OCI-LY3 (cell line): ENCODE measurements at regions not wholly inside any gene's neighbourhood (a gene's known extent, or its start where the extent isn't known, plus 50 kb on each side); places are given as distances from the start of the nearest gene placed in this dataset.
A peak's percentile ranks its signal among the peaks of the same experiment; 100 is the strongest.

ENCODE experiments used
- H2AFZ ChIP-seq: fragments of 200-600, 300-600 bp; shearing (Covaris generic); 2 replicates; pipeline ENCODE4 v1.6.0; 2014; ENCODE audit warnings: antibody characterized with exemption, low read depth, low read length
- H3K27ac ChIP-seq: fragments of 200-600, 300-600 bp; sonication (generic); 2 replicates; pipeline ENCODE4 v1.5.1; 2014; ENCODE audit warnings: mild to moderate bottlenecking, low read length, moderate library complexity, mixed read lengths
- H3K27me3 ChIP-seq: fragments of 200-600, 300-600 bp; sonication (generic); 2 replicates; pipeline ENCODE4 v1.6.1; 2014; ENCODE audit warnings: low read depth, low read length, mixed read lengths
- H3K36me3 ChIP-seq: fragments of 200-600, 300-600 bp; sonication (generic); replicated peaks from 2 replicates; pipeline ENCODE3; 2014; ENCODE audit warnings: low read depth, low read length, mixed read lengths
- H3K4me1 ChIP-seq: fragments of 300-600, 200-600 bp; sonication (generic); 2 replicates; pipeline ENCODE4 v1.6.1; 2014; ENCODE audit warnings: low read length, mixed read lengths
- H3K4me2 ChIP-seq: fragments of 200-600, 300-600 bp; sonication (generic); 2 replicates; pipeline ENCODE4 v1.6.1; 2014; ENCODE audit warnings: low read length, mixed read lengths
- H3K4me3 ChIP-seq: fragments of 300-600, 200-600 bp; sonication (generic); 2 replicates; pipeline ENCODE4 v1.5.1; 2014; ENCODE audit warnings: antibody characterized with exemption, mild to moderate bottlenecking, low read length, moderate library complexity
- H3K79me2 ChIP-seq: fragments of 300-600, 200-600 bp; shearing (Covaris generic); 2 replicates; pipeline ENCODE4 v1.6.1; 2014; ENCODE audit warnings: mild to moderate bottlenecking, low read length, mixed read lengths
- H3K9ac ChIP-seq: fragments of 300-600, 200-600 bp; shearing (Covaris generic); 2 replicates; pipeline ENCODE4 v1.6.0; 2014; ENCODE audit warnings: mild to moderate bottlenecking, low read length, moderate library complexity
- H3K9me3 ChIP-seq: fragments of 200-600, 300-600 bp; shearing (Covaris generic); 2 replicates; pipeline ENCODE4 v1.6.1; 2014; ENCODE audit warnings: low read length, mixed read lengths; ENCODE audit not compliant: insufficient read depth
- H4K20me1 ChIP-seq: fragments of 200-600, 300-600 bp; sonication (generic); 2 replicates; pipeline ENCODE4 v1.6.1; 2016; ENCODE audit warnings: low read length, mixed read lengths; ENCODE audit not compliant: insufficient read depth
- EZH2phosphoT487 ChIP-seq: fragments of 200-600 bp; shearing (Covaris generic); IDR thresholded peaks from 2 replicates; pipeline ENCODE4 v1.6.1; 2018; ENCODE audit warnings: antibody characterized with exemption, mixed run types, low read depth
- TF ChIP-seq, protein P1 (sequence below): fragments of 200-600, 300-600 bp; sonication (generic); IDR thresholded peaks from 2 replicates; pipeline ENCODE4 v1.5.1; 2014; ENCODE audit warnings: antibody characterized with exemption, low read length, low read depth

DNA sequence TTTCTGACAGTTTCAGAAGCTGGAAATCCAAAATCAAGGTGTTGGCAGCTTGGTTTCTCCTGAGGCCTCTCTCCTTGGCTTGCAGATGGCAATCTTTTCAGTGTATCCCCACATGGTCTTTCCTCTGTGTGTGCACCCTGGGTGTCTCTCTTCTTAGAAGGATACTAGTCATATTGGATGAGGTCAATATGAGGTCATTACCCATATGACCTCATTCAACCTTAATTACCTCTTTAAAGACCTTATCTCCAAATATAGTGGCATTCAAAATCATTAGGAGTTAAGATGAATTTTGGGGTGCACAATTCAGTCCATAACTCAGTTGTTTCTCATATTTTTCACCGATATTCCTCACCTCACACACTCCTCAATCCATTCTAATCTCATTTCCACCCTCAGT lies 92.4 kb upstream of the TGM3 start:
- Histone ChIP-seq H3K4me1 (peaks cover 21% of the 10 kb centered on the region), H3K27ac (no peak overlapping the region), H4K20me1 (no peaks in the 10 kb centered on the region), H3K4me3 (no peak overlapping the region), H3K36me3 (no peaks in the 10 kb centered on the region), H3K9ac (no peak overlapping the region), H3K4me2 (no peak overlapping the region), H3K9me3 (no peaks in the 10 kb centered on the region), H2AFZ (no peak overlapping the region), H3K27me3 (no peaks in the 10 kb centered on the region; the same call in 1 of the 2 replicates), H3K79me2 (no peaks in the 10 kb centered on the region)
- TF ChIP-seq EZH2phosphoT487, result no peak
- TF ChIP-seq, protein P1, sequence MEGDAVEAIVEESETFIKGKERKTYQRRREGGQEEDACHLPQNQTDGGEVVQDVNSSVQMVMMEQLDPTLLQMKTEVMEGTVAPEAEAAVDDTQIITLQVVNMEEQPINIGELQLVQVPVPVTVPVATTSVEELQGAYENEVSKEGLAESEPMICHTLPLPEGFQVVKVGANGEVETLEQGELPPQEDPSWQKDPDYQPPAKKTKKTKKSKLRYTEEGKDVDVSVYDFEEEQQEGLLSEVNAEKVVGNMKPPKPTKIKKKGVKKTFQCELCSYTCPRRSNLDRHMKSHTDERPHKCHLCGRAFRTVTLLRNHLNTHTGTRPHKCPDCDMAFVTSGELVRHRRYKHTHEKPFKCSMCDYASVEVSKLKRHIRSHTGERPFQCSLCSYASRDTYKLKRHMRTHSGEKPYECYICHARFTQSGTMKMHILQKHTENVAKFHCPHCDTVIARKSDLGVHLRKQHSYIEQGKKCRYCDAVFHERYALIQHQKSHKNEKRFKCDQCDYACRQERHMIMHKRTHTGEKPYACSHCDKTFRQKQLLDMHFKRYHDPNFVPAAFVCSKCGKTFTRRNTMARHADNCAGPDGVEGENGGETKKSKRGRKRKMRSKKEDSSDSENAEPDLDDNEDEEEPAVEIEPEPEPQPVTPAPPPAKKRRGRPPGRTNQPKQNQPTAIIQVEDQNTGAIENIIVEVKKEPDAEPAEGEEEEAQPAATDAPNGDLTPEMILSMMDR, result no peak

DNA sequence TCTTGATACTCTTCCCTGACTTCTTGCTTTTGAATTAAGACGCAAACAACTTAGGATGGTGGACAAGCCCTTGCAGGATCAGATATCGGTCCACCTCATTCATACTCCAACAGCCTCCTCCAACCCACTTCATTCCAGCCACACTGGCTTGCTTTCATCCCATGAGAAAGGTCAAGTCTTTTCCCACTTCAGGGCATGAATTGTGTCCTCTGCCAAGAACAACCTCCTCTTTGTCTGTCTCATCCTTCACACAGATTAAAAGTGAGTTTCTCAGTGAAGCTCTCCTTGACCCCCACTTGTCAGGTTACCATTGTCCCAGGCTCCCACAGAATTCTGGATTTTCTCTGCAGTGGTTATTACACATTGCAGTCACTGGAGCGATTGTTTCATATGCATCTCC lies 91.8 kb upstream of the TGM3 start:
- Histone ChIP-seq H3K9me3 (no peaks in the 10 kb centered on the region), H3K4me3 (no peak overlapping the region), H3K4me1 (peaks cover 27% of the 10 kb centered on the region), H3K27ac (no peak overlapping the region), H3K79me2 (no peaks in the 10 kb centered on the region), H4K20me1 (no peaks in the 10 kb centered on the region), H3K9ac (no peak overlapping the region), H3K27me3 (no peaks in the 10 kb centered on the region; the same call in 1 of the 2 replicates), H3K4me2 (no peak overlapping the region), H3K36me3 (no peaks in the 10 kb centered on the region), H2AFZ (no peak overlapping the region)
- TF ChIP-seq EZH2phosphoT487, result no peak
- TF ChIP-seq, protein P1, result no peak

DNA sequence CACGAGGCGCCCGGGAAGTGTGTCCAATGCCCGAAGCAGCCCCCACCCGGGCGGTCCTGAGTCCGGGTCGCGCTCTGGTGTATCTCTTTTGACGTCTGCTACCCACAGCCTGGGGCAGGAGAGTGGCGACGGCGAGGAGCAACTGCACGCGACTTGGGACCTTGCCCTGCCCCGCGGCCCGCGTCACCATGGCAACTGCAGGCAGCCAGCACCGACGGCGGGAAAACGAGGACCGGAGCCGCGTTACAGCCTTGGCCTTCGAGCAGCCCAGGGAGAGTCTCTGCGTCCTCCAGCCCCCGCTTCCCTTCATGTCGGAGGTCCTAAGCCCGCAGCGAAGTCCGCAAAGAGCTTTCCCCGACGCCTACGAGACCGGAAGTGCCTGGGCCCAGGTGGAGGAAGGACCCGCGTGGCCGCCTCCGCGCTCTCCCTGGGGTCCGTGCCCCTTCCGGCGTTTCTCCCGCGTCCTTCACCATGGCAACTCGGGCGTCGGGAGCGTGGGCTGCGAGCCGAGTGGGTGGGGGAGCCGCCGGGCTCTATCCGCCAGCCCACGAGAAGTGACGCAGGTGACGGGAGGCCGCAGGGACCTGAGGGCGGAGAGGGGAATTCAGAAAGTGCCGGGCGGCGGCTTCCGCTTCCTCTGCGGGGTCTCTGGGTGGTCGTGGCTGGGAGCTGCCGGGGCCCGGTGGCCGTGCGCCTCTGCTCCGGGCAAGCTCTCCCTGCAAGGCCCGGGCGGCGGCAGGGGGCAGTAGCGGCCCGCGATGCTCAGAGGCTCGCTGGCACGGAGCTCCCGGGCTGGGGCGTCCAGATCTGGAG lies 88.6 kb upstream of the TGM3 start:
- no peaks in the 10 kb centered on the region for H3K79me2 ChIP-seq
- H3K4me2 ChIP-seq, result peak overlapping the region; percentile 90
- H3K9ac ChIP-seq, result peak overlapping the region; percentile 83
- H3K27me3 ChIP-seq, result no peaks in the 10 kb centered on the region; the same call in 1 of the 2 replicates
- peak overlapping the region; percentile 91 for H2AFZ ChIP-seq
- TF ChIP-seq, protein P1, result peak; percentile 90
- no peak for TF ChIP-seq EZH2phosphoT487
- no peaks in the 10 kb centered on the region for H3K9me3 ChIP-seq
- peak overlapping the region; percentile 84 for H3K4me3 ChIP-seq
- H3K4me1 ChIP-seq, result peaks cover 49% of the 10 kb centered on the region
- H3K36me3 ChIP-seq, result no peaks in the 10 kb centered on the region
- H3K27ac ChIP-seq, result peak overlapping the region; percentile 60
- no peaks in the 10 kb centered on the region for H4K20me1 ChIP-seq

DNA sequence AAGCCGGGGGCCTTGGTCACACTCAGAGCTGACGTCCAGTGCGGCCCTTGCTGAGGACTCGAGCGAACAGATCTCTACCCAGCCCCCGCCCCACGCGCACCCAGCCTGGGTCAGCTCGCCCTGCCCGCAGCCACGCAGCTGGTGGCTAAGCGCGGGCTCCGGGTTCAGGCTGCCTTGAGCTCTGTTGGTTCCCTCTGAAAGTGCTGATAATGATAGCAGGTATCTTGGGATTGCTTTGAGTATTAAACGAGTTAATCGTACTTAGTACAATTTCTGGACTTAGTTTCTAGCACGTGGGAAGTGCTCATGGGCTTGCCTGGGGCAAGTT lies 88.1 kb upstream of the TGM3 start:
- Histone ChIP-seq H3K27ac (peak overlapping the region; percentile 60), H2AFZ (peak overlapping the region; percentile 71), H3K4me1 (peaks cover 54% of the 10 kb centered on the region), H3K4me2 (peak overlapping the region; percentile 90), H3K4me3 (peak overlapping the region; percentile 84), H3K27me3 (no peaks in the 10 kb centered on the region; the same call in 1 of the 2 replicates), H3K79me2 (no peaks in the 10 kb centered on the region), H3K9ac (peak overlapping the region; percentile 83), H3K9me3 (no peaks in the 10 kb centered on the region), H3K36me3 (no peaks in the 10 kb centered on the region), H4K20me1 (no peaks in the 10 kb centered on the region)
- TF ChIP-seq, protein P1, result no peak
- TF ChIP-seq EZH2phosphoT487, result no peak
